KOPT-K1 (cell line): ENCODE measurements at regions not wholly inside any gene's neighbourhood (a gene's known extent, or its start where the extent isn't known, plus 50 kb on each side); places are given as distances from the start of the nearest gene placed in this dataset.
"Not testable (repeated sequence)": the region's sequence is repeated elsewhere in the genome, so short reads cannot be mapped to it uniquely, and the experiment has no call there.

Source experiments
- H3K27ac ChIP-seq: fragments of 200-600 bp; sonication (generic); 2 replicates; pipeline ENCODE4 v1.5.1; 2016; ENCODE audit warnings: antibody characterized with exemption, mild to moderate bottlenecking, low read depth, low read length; ENCODE audit not compliant: poor library complexity, severe bottlenecking
- H3K36me3 ChIP-seq: fragments of 200-600 bp; sonication (generic); 2 replicates; pipeline ENCODE4 v1.5.1; 2017; ENCODE audit warnings: antibody characterized with exemption, mild to moderate bottlenecking, low read length, moderate library complexity; ENCODE audit not compliant: insufficient read depth
- H3K9me3 ChIP-seq: fragments of 200-600 bp; sonication (generic); 2 replicates; pipeline ENCODE4 v1.5.1; 2017; ENCODE audit warnings: antibody characterized with exemption, low read length, mild to moderate bottlenecking; ENCODE audit not compliant: insufficient read depth, poor library complexity, severe bottlenecking

GRCh38 chr9:31326883-31327282 is 1057.6 kb upstream of the ACO1 start:
- H3K27ac ChIP-seq, H3K9me3 ChIP-seq, H3K36me3 ChIP-seq: not testable (repeated sequence)

GRCh38 chr9:31334837-31335528 is 1049.5 kb upstream of the ACO1 start:
- Histone ChIP-seq H3K36me3 (no peaks in the 10 kb centered on the region), H3K9me3 (peaks cover 15% of the 10 kb centered on the region), H3K27ac (no peak overlapping the region)

- Histone ChIP-seq H3K9me3 (peaks cover 15% of the 10 kb centered on the region), H3K27ac (no peak overlapping the region), H3K36me3 (no peaks in the 10 kb centered on the region)
These were observed 1048.8 kb upstream of the ACO1 start for GRCh38 chr9:31335529-31336234.

GRCh38 chr9:31336386-31336785 is 1048.1 kb upstream of the ACO1 start:
- Histone ChIP-seq H3K27ac (no peak overlapping the region), H3K9me3 (peaks cover 15% of the 10 kb centered on the region), H3K36me3 (no peaks in the 10 kb centered on the region)

- no peaks in the 10 kb centered on the region for H3K36me3 ChIP-seq
- no peak overlapping the region for H3K27ac ChIP-seq
- peaks cover 15% of the 10 kb centered on the region for H3K9me3 ChIP-seq
These were observed 1047.6 kb upstream of the ACO1 start for GRCh38 chr9:31336841-31337240.

- Histone ChIP-seq H3K36me3 (no peaks in the 10 kb centered on the region), H3K27ac (peak overlapping the region; percentile 45), H3K9me3 (no peaks in the 10 kb centered on the region)
These were observed 1037.3 kb upstream of the ACO1 start for GRCh38 chr9:31347082-31347617.

GRCh38 chr9:31355159-31355882 is 1029.1 kb upstream of the ACO1 start:
- no peak overlapping the region for H3K27ac ChIP-seq
- no peaks in the 10 kb centered on the region for H3K9me3 ChIP-seq
- H3K36me3 ChIP-seq: no peaks in the 10 kb centered on the region

GRCh38 chr9:31355965-31356364 is 1028.5 kb upstream of the ACO1 start:
- H3K27ac ChIP-seq: no peak overlapping the region
- no peaks in the 10 kb centered on the region for H3K9me3 ChIP-seq
- no peaks in the 10 kb centered on the region for H3K36me3 ChIP-seq

GRCh38 chr9:31359071-31359470 is 1025.4 kb upstream of the ACO1 start:
- Histone ChIP-seq H3K36me3 (no peaks in the 10 kb centered on the region), H3K9me3 (no peaks in the 10 kb centered on the region), H3K27ac (no peak overlapping the region)

GRCh38 chr9:31364171-31364570 is 1020.3 kb upstream of the ACO1 start:
- no peaks in the 10 kb centered on the region for H3K36me3 ChIP-seq
- H3K27ac ChIP-seq: no peak overlapping the region
- no peaks in the 10 kb centered on the region for H3K9me3 ChIP-seq

- Histone ChIP-seq H3K9me3 (no peaks in the 10 kb centered on the region), H3K27ac (no peak overlapping the region), H3K36me3 (no peaks in the 10 kb centered on the region)
These were observed 1011.5 kb upstream of the ACO1 start for GRCh38 chr9:31372799-31373587.

- no peak overlapping the region for H3K27ac ChIP-seq
- no peaks in the 10 kb centered on the region for H3K9me3 ChIP-seq
- no peaks in the 10 kb centered on the region for H3K36me3 ChIP-seq
These were observed 1007.1 kb upstream of the ACO1 start for GRCh38 chr9:31377358-31377757.

- H3K36me3 ChIP-seq: no peaks in the 10 kb centered on the region
- no peak overlapping the region for H3K27ac ChIP-seq
- H3K9me3 ChIP-seq: no peaks in the 10 kb centered on the region
These were observed 995.8 kb upstream of the ACO1 start for GRCh38 chr9:31388660-31389059.

GRCh38 chr9:31389075-31389474 is 995.4 kb upstream of the ACO1 start:
- no peaks in the 10 kb centered on the region for H3K9me3 ChIP-seq
- no peaks in the 10 kb centered on the region for H3K36me3 ChIP-seq
- H3K27ac ChIP-seq: no peak overlapping the region
